RWPE2 (cell line): ENCODE measurements at regions not wholly inside any gene's neighbourhood (a gene's known extent, or its start where the extent isn't known, plus 50 kb on each side); places are given as distances from the start of the nearest gene placed in this dataset.

Source experiments
- ATAC-seq: fragments of 200-7000 bp; cut with Tn5 transposase; 3 replicates; pipeline ENCODE4 v1.9.1; 2021; ENCODE audit warnings: low read depth
- DNase-seq: peaks from one replicate; pipeline ENCODE4 v3.0.0-alpha.2; 2020; ENCODE audit warnings: low spot score
- H3K27ac ChIP-seq: fragments of 450-650 bp; 2 replicates; pipeline ENCODE4 v1.5.1; 2017; ENCODE audit warnings: mild to moderate bottlenecking; ENCODE audit not compliant: poor library complexity, severe bottlenecking
- H3K27me3 ChIP-seq: fragments of 250-450 bp; sonication (Bioruptor Pico); 2 replicates; pipeline ENCODE4 v1.5.1; 2021; ENCODE audit warnings: mild to moderate bottlenecking, moderate library complexity; ENCODE audit not compliant: insufficient read depth, poor library complexity, severe bottlenecking
- H3K36me3 ChIP-seq: fragments of 250-450 bp; sonication (Bioruptor Pico); 2 replicates; pipeline ENCODE4 v1.5.1; 2020; ENCODE audit warnings: low read depth, mild to moderate bottlenecking, moderate library complexity
- H3K4me1 ChIP-seq: fragments of 250-450 bp; sonication (Bioruptor Pico); 2 replicates; pipeline ENCODE4 v1.5.1; 2021; ENCODE audit warnings: mild to moderate bottlenecking, moderate library complexity; ENCODE audit not compliant: insufficient read depth, poor library complexity, severe bottlenecking
- H3K4me3 ChIP-seq: fragments of 250-450 bp; sonication (Bioruptor Pico); 2 replicates; pipeline ENCODE4 v1.5.1; 2021; ENCODE audit warnings: mild to moderate bottlenecking, moderate library complexity; ENCODE audit not compliant: severe bottlenecking
- H3K9me3 ChIP-seq: fragments of 250-450 bp; sonication (Bioruptor Pico); 2 replicates; pipeline ENCODE4 v1.5.1; 2021; ENCODE audit warnings: mild to moderate bottlenecking, moderate library complexity; ENCODE audit not compliant: severe bottlenecking
- TF ChIP-seq, protein P1 (sequence below): fragments of 450-650 bp; IDR thresholded peaks from one replicate; pipeline ENCODE4 v1.5.1; 2017; ENCODE audit warnings: mild to moderate bottlenecking, moderate library complexity; ENCODE audit not compliant: poor library complexity, severe bottlenecking

DNA sequence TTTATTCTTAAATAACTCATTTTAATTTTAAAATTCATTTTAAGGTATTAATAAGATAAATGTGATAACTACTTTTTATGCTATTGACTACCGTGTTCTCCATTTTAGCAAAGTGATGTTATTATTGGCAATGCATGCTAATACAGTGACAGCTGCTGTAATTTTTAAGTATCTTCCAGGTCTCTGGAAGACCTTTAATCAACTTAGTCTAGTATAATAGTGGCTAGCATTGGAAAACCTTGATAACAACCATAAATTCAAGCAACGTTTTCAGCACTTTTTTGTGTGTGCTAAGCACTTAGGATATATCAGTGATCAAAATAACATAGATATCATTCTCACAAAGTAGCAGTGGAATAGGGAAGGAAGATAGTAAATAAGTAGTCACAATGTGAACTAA lies 230.9 kb upstream of the MAGI2 start:
- Histone ChIP-seq H3K9me3 (peaks cover 3% of the 10 kb centered on the region), H3K36me3 (no peaks in the 10 kb centered on the region), H3K27ac (no peak overlapping the region), H3K4me3 (no peak overlapping the region), H3K27me3 (no peaks in the 10 kb centered on the region), H3K4me1 (no peaks in the 10 kb centered on the region)
- TF ChIP-seq, protein P1, sequence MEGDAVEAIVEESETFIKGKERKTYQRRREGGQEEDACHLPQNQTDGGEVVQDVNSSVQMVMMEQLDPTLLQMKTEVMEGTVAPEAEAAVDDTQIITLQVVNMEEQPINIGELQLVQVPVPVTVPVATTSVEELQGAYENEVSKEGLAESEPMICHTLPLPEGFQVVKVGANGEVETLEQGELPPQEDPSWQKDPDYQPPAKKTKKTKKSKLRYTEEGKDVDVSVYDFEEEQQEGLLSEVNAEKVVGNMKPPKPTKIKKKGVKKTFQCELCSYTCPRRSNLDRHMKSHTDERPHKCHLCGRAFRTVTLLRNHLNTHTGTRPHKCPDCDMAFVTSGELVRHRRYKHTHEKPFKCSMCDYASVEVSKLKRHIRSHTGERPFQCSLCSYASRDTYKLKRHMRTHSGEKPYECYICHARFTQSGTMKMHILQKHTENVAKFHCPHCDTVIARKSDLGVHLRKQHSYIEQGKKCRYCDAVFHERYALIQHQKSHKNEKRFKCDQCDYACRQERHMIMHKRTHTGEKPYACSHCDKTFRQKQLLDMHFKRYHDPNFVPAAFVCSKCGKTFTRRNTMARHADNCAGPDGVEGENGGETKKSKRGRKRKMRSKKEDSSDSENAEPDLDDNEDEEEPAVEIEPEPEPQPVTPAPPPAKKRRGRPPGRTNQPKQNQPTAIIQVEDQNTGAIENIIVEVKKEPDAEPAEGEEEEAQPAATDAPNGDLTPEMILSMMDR = no peak
- DNase-seq (no peak), ATAC-seq (no peak)

DNA sequence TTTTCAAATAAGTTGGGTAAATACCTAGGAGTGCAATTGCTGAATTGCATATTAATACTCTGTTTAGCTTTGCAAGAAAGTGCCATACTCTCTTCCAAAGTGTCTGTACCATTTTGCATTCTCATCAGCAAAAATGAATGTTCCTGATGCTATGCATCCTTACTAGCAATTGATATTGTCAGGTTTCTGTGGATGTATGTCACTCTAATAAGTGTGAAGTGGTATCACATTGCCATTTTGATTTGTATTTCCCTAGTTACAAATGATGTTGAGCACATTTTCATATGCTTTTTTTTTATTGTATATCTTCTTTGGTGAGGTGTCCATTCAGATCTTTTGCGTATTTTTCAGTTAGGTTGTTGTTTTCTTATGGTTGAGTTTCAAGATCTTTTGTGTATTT lies 230.4 kb upstream of the MAGI2 start:
- H3K9me3 ChIP-seq = peaks cover 3% of the 10 kb centered on the region
- no peaks in the 10 kb centered on the region for H3K36me3 ChIP-seq
- H3K27ac ChIP-seq = no peak overlapping the region
- TF ChIP-seq, protein P1 = no peak
- DNase-seq (no peak), ATAC-seq (no peak)
- no peaks in the 10 kb centered on the region for H3K4me1 ChIP-seq
- no peaks in the 10 kb centered on the region for H3K27me3 ChIP-seq
- H3K4me3 ChIP-seq = no peak overlapping the region

DNA sequence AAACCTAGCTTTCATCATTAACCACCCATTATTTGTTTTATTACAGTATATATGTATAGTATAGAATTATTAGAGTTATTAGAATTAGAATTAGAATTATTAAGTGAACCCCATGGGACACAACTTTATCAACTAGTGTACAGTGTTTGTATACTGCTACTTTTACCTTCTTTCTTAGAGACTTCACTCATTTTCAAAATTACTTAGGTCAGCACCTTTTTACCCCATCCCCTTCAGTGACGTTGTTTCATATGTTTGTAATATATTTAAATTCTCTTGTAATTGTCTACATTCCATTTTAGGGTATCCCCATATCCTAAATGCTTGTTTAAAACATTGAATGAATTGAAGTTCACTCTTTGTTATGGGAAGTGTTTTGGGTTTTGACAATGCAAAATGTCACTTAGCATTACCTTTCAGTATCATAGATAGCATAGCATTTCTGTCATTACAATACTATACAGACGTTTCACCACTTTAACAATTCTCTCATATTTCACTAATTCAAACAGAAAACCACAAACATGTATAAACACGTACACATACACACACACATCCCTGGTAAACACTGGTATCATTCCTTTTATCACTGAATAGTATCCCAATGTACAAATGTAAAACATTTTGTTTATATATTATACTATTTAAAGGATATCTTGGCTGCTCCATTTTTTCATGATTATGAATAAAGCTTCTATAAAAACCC lies 229.9 kb upstream of the MAGI2 start:
- ATAC-seq = no peak
- Histone ChIP-seq H3K36me3 (no peaks in the 10 kb centered on the region), H3K4me3 (no peak overlapping the region), H3K4me1 (no peaks in the 10 kb centered on the region), H3K9me3 (peaks cover 3% of the 10 kb centered on the region), H3K27me3 (no peaks in the 10 kb centered on the region), H3K27ac (no peak overlapping the region)
- no peak for DNase-seq
- TF ChIP-seq, protein P1 = no peak

DNA sequence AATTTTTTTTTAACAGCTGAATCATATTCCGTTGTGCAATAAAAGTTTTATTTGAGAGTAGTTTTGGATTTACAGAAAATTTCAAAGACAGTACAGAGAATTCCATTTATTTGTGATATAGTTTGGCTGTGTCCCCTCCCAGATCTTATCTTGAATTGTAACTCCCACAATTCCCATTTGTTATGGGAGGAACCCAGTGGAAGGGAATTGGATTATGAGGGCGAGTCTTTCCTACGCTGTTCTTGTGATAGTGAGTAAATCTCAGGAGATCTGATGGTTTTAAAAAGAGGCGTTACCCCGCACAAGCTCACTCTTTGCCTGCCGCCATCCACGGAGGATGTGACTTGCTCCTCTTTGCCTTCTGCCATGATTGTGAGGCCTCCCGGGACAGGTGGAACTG lies 228.0 kb upstream of the MAGI2 start:
- peaks cover 3% of the 10 kb centered on the region for H3K9me3 ChIP-seq
- H3K27me3 ChIP-seq = no peaks in the 10 kb centered on the region
- no peaks in the 10 kb centered on the region for H3K36me3 ChIP-seq
- H3K4me3 ChIP-seq = no peak overlapping the region
- ATAC-seq (no peak), DNase-seq (no peak)
- H3K27ac ChIP-seq = no peak overlapping the region
- TF ChIP-seq, protein P1 = no peak
- no peaks in the 10 kb centered on the region for H3K4me1 ChIP-seq

DNA sequence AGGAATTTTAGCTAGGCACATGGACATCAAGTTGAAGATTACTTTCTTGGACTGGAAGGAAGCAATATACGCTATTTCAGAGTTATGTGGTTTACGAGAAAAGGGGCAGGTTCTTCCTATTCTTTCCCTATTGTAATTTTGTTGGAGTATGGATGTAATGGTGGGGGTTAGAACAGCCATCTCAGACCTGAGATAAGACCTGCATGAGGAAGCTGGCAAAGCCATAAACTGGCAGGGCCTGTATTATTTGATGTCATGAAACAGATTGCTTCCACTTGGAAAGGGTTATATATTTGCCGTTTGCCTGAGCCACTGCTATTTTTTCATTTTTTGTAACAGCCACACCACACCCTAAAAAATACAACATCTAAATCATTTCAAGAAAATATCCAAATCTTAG lies 220.5 kb upstream of the MAGI2 start:
- H3K4me3 ChIP-seq = no peak overlapping the region
- TF ChIP-seq, protein P1 = no peak
- no peaks in the 10 kb centered on the region for H3K9me3 ChIP-seq
- ATAC-seq (no peak), DNase-seq (no peak)
- no peak overlapping the region for H3K27ac ChIP-seq
- H3K36me3 ChIP-seq = no peaks in the 10 kb centered on the region
- H3K27me3 ChIP-seq = no peaks in the 10 kb centered on the region
- H3K4me1 ChIP-seq = no peaks in the 10 kb centered on the region
